Ishikawa (cell line): ENCODE measurements at regions not wholly inside any gene's neighbourhood (a gene's known extent, or its start where the extent isn't known, plus 50 kb on each side); places are given as distances from the start of the nearest gene placed in this dataset.

Experiments
- CEBPB ChIP-seq: IDR thresholded peaks from 2 replicates; pipeline ENCODE4 v1.6.1; 2012
- CREB1 ChIP-seq: IDR thresholded peaks from 2 replicates; pipeline ENCODE4 v1.6.1; 2012; ENCODE audit warnings: low read depth
- EGR1 ChIP-seq: IDR thresholded peaks from 2 replicates; pipeline ENCODE4 v1.6.1; 2012
- EP300 ChIP-seq: IDR thresholded peaks from 2 replicates; pipeline ENCODE4 v1.6.1; 2012; ENCODE audit warnings: borderline replicate concordance
- FOXM1 ChIP-seq: IDR thresholded peaks from 2 replicates; pipeline ENCODE4 v1.6.1; 2012; ENCODE audit warnings: low read depth, borderline replicate concordance
- MAX ChIP-seq: IDR thresholded peaks from 2 replicates; pipeline ENCODE4 v1.6.1; 2012
- NFIC ChIP-seq: IDR thresholded peaks from 2 replicates; pipeline ENCODE4 v1.6.1; 2012
- RAD21 ChIP-seq: IDR thresholded peaks from 2 replicates; pipeline ENCODE4 v1.6.1; 2012; ENCODE audit warnings: low read depth
- REST ChIP-seq: IDR thresholded peaks from 2 replicates; pipeline ENCODE4 v1.6.1; 2012; ENCODE audit warnings: low read depth, mild to moderate bottlenecking
- TAF1 ChIP-seq: IDR thresholded peaks from 2 replicates; pipeline ENCODE4 v1.6.1; 2012; ENCODE audit warnings: low read depth, mild to moderate bottlenecking
- TCF12 ChIP-seq: IDR thresholded peaks from 2 replicates; pipeline ENCODE4 v1.6.1; 2012; ENCODE audit warnings: low read depth
- TEAD4 ChIP-seq: IDR thresholded peaks from 2 replicates; pipeline ENCODE4 v1.6.1; 2012
- USF1 ChIP-seq: IDR thresholded peaks from 2 replicates; pipeline ENCODE4 v1.6.1; 2012
- YY1 ChIP-seq: IDR thresholded peaks from 2 replicates; pipeline ENCODE4 v1.6.1; 2012; ENCODE audit warnings: low read depth
- ZBTB7A ChIP-seq: IDR thresholded peaks from 2 replicates; pipeline ENCODE4 v1.6.1; 2012; ENCODE audit warnings: low read depth

GRCh38 chr10:133012573-133013359 is 70.4 kb upstream of the CFAP46 start:
- no peak for TF ChIP-seq RAD21
- no peak for TF ChIP-seq TCF12
- TF ChIP-seq FOXM1: no peak
- TF ChIP-seq REST: no peak
- TF ChIP-seq MAX: no peak
- TF ChIP-seq USF1: no peak
- TF ChIP-seq NFIC: no peak

GRCh38 chr10:133011882-133012281 is 69.5 kb upstream of the CFAP46 start:
- no peak for TF ChIP-seq USF1

- TF ChIP-seq NFIC (no peak), EGR1 (no peak), EP300 (no peak), TAF1 (no peak), CREB1 (no peak), CEBPB (no peak), RAD21 (no peak), TEAD4 (no peak), TCF12 (no peak), USF1 (no peak), ZBTB7A (no peak), YY1 (no peak)
These were observed 67.9 kb upstream of the CFAP46 start for GRCh38 chr10:133010095-133010842.

- TF ChIP-seq EGR1 (no peak), EP300 (no peak), USF1 (no peak), TCF12 (no peak), YY1 (no peak), CREB1 (no peak), CEBPB (no peak), TAF1 (no peak)
These were observed 67.0 kb upstream of the CFAP46 start for GRCh38 chr10:133009218-133009950.

GRCh38 chr10:133008736-133009135 is 66.4 kb upstream of the CFAP46 start:
- no peak for TF ChIP-seq REST
- no peak for TF ChIP-seq TEAD4
- no peak for TF ChIP-seq NFIC
- no peak for TF ChIP-seq EGR1
- no peak for TF ChIP-seq FOXM1
- TF ChIP-seq EP300: no peak
- TF ChIP-seq TCF12: no peak
- no peak for TF ChIP-seq TAF1
- TF ChIP-seq CEBPB: no peak
- TF ChIP-seq ZBTB7A: no peak
- no peak for TF ChIP-seq USF1
- no peak for TF ChIP-seq YY1
- no peak for TF ChIP-seq MAX
